Osteocyte (in vitro differentiated cells): ENCODE measurements at regions not wholly inside any gene's neighbourhood (a gene's known extent, or its start where the extent isn't known, plus 50 kb on each side); places are given as distances from the start of the nearest gene placed in this dataset.

ENCODE experiments used
- DNase-seq: peaks from one replicate; pipeline ENCODE4 v3.0.0; 2021; ENCODE audit warnings: mixed read lengths; ENCODE audit not compliant: unreplicated experiment; ENCODE audit errors: extremely low spot score
- H3K27ac Mint-ChIP-seq: one replicate; pipeline ENCODE4 v1.8.0; 2021; ENCODE audit warnings: mild to moderate bottlenecking, mixed read lengths; ENCODE audit not compliant: unreplicated experiment
- H3K27me3 Mint-ChIP-seq: one replicate; pipeline ENCODE4 v1.8.0; 2021; ENCODE audit warnings: mixed read lengths; ENCODE audit not compliant: unreplicated experiment
- H3K36me3 Mint-ChIP-seq: one replicate; pipeline ENCODE4 v1.8.0; 2021; ENCODE audit warnings: mixed read lengths; ENCODE audit not compliant: unreplicated experiment
- H3K4me1 Mint-ChIP-seq: one replicate; pipeline ENCODE4 v1.8.0; 2021; ENCODE audit warnings: mixed read lengths; ENCODE audit not compliant: unreplicated experiment
- H3K4me3 Mint-ChIP-seq: one replicate; pipeline ENCODE4 v1.8.0; 2021; ENCODE audit warnings: mild to moderate bottlenecking, moderate library complexity, mixed read lengths; ENCODE audit not compliant: unreplicated experiment
- H3K9me3 Mint-ChIP-seq: one replicate; pipeline ENCODE4 v1.8.0; 2021; ENCODE audit warnings: mixed read lengths; ENCODE audit not compliant: unreplicated experiment
- TF ChIP-seq, protein P1 (sequence below): fragments of 200-600 bp; sonication (generic); IDR thresholded peaks from 2 replicates; pipeline ENCODE4 v1.5.0; 2021; ENCODE audit warnings: antibody characterized with exemption, mild to moderate bottlenecking, moderate library complexity

DNA sequence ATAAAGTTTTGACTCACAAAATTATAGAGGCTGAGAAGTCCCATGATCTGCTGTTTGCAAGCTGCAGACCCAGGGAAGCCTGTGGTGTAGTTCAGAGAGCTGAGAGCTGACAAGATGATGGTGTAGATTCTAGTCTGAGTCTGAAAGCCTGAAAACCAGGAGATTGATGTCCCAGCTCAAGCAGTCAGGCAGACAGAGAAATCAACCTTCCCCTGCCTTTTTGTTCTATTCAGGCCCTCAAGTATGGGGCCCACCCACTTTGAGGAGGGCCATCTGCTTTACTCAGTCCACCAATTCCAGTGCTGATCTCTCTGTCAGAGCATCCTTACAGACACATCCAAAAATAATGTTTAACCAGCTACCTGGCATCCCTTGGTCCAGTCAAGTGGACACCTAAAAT lies 479.6 kb downstream of the STK39 start:
- Mint-ChIP-seq H3K27ac (no peak overlapping the region), H3K4me3 (no peak overlapping the region), H3K36me3 (no peaks in the 10 kb centered on the region), H3K9me3 (no peaks in the 10 kb centered on the region), H3K4me1 (no peaks in the 10 kb centered on the region), H3K27me3 (peaks cover 3% of the 10 kb centered on the region)
- TF ChIP-seq, protein P1, sequence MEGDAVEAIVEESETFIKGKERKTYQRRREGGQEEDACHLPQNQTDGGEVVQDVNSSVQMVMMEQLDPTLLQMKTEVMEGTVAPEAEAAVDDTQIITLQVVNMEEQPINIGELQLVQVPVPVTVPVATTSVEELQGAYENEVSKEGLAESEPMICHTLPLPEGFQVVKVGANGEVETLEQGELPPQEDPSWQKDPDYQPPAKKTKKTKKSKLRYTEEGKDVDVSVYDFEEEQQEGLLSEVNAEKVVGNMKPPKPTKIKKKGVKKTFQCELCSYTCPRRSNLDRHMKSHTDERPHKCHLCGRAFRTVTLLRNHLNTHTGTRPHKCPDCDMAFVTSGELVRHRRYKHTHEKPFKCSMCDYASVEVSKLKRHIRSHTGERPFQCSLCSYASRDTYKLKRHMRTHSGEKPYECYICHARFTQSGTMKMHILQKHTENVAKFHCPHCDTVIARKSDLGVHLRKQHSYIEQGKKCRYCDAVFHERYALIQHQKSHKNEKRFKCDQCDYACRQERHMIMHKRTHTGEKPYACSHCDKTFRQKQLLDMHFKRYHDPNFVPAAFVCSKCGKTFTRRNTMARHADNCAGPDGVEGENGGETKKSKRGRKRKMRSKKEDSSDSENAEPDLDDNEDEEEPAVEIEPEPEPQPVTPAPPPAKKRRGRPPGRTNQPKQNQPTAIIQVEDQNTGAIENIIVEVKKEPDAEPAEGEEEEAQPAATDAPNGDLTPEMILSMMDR, result no peak
- DNase-seq, result no peak

DNA sequence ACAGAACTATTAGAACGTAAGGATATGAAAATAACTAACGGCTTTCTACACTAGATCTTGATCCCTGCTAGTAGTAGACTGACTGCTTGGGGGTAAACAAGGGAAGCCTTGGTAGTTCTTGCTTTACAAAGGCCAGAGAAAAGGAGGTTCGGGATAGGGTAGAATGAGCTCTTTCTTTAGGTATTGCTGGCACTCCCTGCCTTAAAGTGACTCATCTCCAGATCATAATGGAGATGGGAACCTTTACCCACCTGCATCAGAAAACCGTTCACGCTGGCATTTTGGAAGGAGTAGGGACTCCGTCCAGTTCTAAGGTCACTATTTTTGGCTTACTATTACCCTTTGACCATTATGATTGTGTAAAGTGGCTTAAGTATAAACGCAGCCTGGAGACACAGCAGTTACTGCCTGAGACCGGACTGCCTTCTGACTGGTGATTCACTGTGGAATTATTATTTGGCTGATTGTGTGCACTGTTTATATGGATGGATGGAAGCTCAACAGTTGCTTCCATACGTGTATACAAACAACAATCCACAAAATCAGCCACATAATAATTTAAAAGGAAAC lies 482.5 kb downstream of the STK39 start:
- Mint-ChIP-seq H3K27ac (no peak overlapping the region), H3K27me3 (peaks cover 3% of the 10 kb centered on the region), H3K4me1 (peaks cover 3% of the 10 kb centered on the region), H3K9me3 (no peaks in the 10 kb centered on the region), H3K36me3 (no peaks in the 10 kb centered on the region), H3K4me3 (no peak overlapping the region)
- no peak for DNase-seq
- TF ChIP-seq, protein P1, result no peak

DNA sequence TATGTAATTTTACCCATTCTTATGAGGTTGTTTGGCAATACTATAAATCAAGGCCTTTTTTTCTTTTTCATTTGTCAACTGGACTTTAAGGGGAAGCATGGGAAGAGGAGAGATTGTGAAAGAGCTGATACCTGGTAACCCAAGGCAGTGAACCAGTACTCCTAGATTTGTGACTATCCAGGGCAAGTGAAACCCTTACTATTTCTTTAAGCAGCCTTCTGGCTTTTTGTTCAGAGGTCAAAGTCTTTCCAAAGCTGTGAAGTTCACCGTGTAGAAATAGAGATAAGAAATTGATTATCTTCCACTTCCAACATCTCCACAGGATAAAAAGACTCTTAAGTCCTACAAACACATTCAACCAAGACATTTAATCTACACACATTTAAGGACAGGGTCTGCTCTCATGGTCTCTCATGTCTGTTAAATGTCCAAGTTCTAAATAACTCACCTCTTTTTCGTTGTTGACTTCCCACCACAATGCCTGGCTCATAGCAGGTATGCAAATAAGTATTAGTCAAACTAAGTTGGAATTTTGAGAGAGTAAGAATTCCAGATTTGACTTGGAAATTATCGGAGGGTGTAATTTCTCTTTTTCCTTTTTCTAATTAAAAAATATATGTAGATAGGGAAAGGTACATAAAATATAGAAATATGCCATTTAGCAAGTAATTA lies 485.8 kb downstream of the STK39 start:
- peaks cover 6% of the 10 kb centered on the region for H3K4me1 Mint-ChIP-seq
- TF ChIP-seq, protein P1, result no peak
- H3K27ac Mint-ChIP-seq, result no peak overlapping the region
- H3K36me3 Mint-ChIP-seq, result no peaks in the 10 kb centered on the region
- DNase-seq, result no peak
- H3K9me3 Mint-ChIP-seq, result no peaks in the 10 kb centered on the region
- H3K4me3 Mint-ChIP-seq, result no peak overlapping the region
- no peaks in the 10 kb centered on the region for H3K27me3 Mint-ChIP-seq

DNA sequence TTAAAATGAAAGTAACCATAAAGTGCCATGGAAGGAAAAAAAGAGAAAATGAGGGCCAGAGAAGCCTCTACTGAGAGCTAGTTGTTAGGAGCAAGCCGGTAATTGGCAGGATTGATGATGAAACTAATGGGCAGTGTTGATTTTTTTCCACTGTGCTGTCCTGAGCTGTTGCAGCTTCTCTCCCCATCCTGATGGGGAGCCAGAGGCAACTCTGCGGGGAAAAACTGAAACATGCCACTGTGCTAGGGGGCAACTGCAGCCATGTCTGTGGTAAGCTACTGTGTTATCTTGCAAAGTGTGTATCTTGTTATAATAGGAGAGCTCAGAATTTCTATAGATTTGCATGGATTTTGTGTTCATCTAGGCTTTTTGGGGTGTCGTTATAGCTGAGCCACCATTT lies 487.9 kb downstream of the STK39 start:
- TF ChIP-seq, protein P1, result no peak
- H3K4me1 Mint-ChIP-seq, result peaks cover 9% of the 10 kb centered on the region
- H3K36me3 Mint-ChIP-seq, result no peaks in the 10 kb centered on the region
- no peak for DNase-seq
- H3K9me3 Mint-ChIP-seq, result no peaks in the 10 kb centered on the region
- H3K4me3 Mint-ChIP-seq, result no peak overlapping the region
- H3K27ac Mint-ChIP-seq, result no peak overlapping the region
- H3K27me3 Mint-ChIP-seq, result no peaks in the 10 kb centered on the region

DNA sequence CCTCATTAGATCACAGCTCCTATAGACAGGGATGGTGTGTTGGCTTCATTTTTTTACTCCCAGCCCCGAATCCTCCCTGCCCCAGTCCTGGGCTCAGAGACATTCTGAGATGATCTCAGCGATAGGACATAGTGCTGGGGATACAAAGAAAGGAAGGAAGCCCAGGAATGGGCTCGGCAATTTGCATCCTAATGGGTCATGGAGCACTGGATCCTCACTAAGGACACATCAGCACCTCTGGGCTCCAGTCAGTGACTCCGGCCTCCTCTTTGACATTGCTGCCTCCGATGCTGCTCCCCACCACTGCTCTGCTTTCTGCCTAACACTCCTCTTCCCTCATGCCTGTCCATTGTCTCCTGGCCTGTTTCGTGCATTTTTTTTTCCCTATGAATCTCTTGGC lies 489.1 kb downstream of the STK39 start:
- H3K27ac Mint-ChIP-seq, result no peak overlapping the region
- no peak overlapping the region for H3K4me3 Mint-ChIP-seq
- TF ChIP-seq, protein P1, result no peak
- no peaks in the 10 kb centered on the region for H3K36me3 Mint-ChIP-seq
- no peak for DNase-seq
- no peaks in the 10 kb centered on the region for H3K9me3 Mint-ChIP-seq
- no peaks in the 10 kb centered on the region for H3K27me3 Mint-ChIP-seq
- peaks cover 9% of the 10 kb centered on the region for H3K4me1 Mint-ChIP-seq
